ENCODE measurements at regions not wholly inside any gene's neighbourhood (a gene's known extent, or its start where the extent isn't known, plus 50 kb on each side); places are given as distances from the start of the nearest gene placed in this dataset.

DNA sequence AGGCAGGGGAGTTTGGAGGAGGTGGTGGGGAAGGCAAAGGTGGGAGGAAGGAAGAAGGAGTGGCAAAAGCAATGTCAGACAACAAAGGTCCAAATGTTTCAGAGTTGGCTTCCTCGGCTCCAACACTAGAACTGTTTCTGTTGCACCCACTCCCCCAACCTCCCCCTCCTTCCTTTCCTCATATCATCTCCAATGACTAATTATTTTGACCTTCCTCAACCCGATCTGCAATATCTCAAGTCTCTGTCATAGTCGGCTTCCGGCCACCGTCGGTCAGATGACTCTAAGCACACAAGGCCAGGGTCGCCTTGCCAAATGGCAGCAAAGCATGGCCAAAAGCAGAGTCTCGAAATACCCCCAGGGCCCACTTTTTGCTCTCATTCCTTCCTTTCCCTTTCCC, 637.0 kb upstream of the TBX3 start:
- no peak for TF ChIP-seq EP300 (IDR thresholded peaks at IDR 0.05; ENCODE audit: borderline replicate concordance)
- TF ChIP-seq, protein P1, sequence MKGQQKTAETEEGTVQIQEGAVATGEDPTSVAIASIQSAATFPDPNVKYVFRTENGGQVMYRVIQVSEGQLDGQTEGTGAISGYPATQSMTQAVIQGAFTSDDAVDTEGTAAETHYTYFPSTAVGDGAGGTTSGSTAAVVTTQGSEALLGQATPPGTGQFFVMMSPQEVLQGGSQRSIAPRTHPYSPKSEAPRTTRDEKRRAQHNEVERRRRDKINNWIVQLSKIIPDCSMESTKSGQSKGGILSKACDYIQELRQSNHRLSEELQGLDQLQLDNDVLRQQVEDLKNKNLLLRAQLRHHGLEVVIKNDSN (IDR thresholded peaks at IDR 0.05): no peak
- no peak for TF ChIP-seq ZBTB7A (IDR thresholded peaks at IDR 0.05; ENCODE audit: low read depth)
- no peak for TF ChIP-seq TEAD4 (IDR thresholded peaks at IDR 0.05)
- no peak for TF ChIP-seq YY1 (IDR thresholded peaks at IDR 0.05; ENCODE audit: low read depth)
- TF ChIP-seq, protein P2, sequence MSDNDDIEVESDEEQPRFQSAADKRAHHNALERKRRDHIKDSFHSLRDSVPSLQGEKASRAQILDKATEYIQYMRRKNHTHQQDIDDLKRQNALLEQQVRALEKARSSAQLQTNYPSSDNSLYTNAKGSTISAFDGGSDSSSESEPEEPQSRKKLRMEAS (IDR thresholded peaks at IDR 0.05): no peak
- TF ChIP-seq NFIC (IDR thresholded peaks at IDR 0.05): no peak
- TF ChIP-seq RAD21 (IDR thresholded peaks at IDR 0.05; ENCODE audit: low read depth): no peak
- TF ChIP-seq, protein P3, sequence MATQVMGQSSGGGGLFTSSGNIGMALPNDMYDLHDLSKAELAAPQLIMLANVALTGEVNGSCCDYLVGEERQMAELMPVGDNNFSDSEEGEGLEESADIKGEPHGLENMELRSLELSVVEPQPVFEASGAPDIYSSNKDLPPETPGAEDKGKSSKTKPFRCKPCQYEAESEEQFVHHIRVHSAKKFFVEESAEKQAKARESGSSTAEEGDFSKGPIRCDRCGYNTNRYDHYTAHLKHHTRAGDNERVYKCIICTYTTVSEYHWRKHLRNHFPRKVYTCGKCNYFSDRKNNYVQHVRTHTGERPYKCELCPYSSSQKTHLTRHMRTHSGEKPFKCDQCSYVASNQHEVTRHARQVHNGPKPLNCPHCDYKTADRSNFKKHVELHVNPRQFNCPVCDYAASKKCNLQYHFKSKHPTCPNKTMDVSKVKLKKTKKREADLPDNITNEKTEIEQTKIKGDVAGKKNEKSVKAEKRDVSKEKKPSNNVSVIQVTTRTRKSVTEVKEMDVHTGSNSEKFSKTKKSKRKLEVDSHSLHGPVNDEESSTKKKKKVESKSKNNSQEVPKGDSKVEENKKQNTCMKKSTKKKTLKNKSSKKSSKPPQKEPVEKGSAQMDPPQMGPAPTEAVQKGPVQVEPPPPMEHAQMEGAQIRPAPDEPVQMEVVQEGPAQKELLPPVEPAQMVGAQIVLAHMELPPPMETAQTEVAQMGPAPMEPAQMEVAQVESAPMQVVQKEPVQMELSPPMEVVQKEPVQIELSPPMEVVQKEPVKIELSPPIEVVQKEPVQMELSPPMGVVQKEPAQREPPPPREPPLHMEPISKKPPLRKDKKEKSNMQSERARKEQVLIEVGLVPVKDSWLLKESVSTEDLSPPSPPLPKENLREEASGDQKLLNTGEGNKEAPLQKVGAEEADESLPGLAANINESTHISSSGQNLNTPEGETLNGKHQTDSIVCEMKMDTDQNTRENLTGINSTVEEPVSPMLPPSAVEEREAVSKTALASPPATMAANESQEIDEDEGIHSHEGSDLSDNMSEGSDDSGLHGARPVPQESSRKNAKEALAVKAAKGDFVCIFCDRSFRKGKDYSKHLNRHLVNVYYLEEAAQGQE (IDR thresholded peaks at IDR 0.05; ENCODE audit: low read depth): no peak
